Fibroblast of upper back skin (primary cell): ENCODE measurements at regions not wholly inside any gene's neighbourhood (a gene's known extent, or its start where the extent isn't known, plus 50 kb on each side); places are given as distances from the start of the nearest gene placed in this dataset.
"Not testable (repeated sequence)": the region's sequence is repeated elsewhere in the genome, so short reads cannot be mapped to it uniquely, and the experiment has no call there.

ENCODE experiments used
- DNase-seq: peaks from one replicate; pipeline ENCODE4 v3.0.0-alpha.2; 2013

GRCh38 chrX:150253959-150254620 lies 109.0 kb upstream of the MAMLD1 start:
- DNase-seq: no peak

GRCh38 chrX:150254909-150255308 lies 108.2 kb upstream of the MAMLD1 start:
- DNase-seq: no peak

GRCh38 chrX:150255441-150256296 lies 107.4 kb upstream of the MAMLD1 start:
- no peak for DNase-seq

GRCh38 chrX:150256297-150256650 lies 106.8 kb upstream of the MAMLD1 start:
- DNase-seq: no peak

- no peak for DNase-seq
These were observed 105.6 kb upstream of the MAMLD1 start for GRCh38 chrX:150257353-150258175.

- DNase-seq: no peak
These were observed 105.0 kb upstream of the MAMLD1 start for GRCh38 chrX:150258176-150258425.

GRCh38 chrX:150258463-150259430 lies 104.4 kb upstream of the MAMLD1 start:
- DNase-seq: peak; percentile 23

- no peak for DNase-seq
These were observed 100.7 kb upstream of the MAMLD1 start for GRCh38 chrX:150262456-150262855.

- no peak for DNase-seq
These were observed 94.2 kb upstream of the MAMLD1 start for GRCh38 chrX:150268839-150269355.

GRCh38 chrX:150269605-150270254 lies 93.4 kb upstream of the MAMLD1 start:
- no peak for DNase-seq

- DNase-seq: no peak
These were observed 92.5 kb upstream of the MAMLD1 start for GRCh38 chrX:150270622-150271021.

- DNase-seq: not testable (repeated sequence)
These were observed 89.4 kb upstream of the MAMLD1 start for GRCh38 chrX:150273575-150274294.

- no peak for DNase-seq
These were observed 80.2 kb upstream of the MAMLD1 start for GRCh38 chrX:150282953-150283352.

GRCh38 chrX:150291014-150291413 lies 72.1 kb upstream of the MAMLD1 start:
- no peak for DNase-seq

- DNase-seq: no peak
These were observed 69.7 kb upstream of the MAMLD1 start for GRCh38 chrX:150293311-150294013.

- peak; percentile 22 for DNase-seq
These were observed 64.1 kb upstream of the MAMLD1 start for GRCh38 chrX:150298841-150299551.

- DNase-seq: no peak
These were observed 63.5 kb upstream of the MAMLD1 start for GRCh38 chrX:150299579-150299978.

GRCh38 chrX:150303386-150304097 lies 59.6 kb upstream of the MAMLD1 start:
- DNase-seq: no peak

- no peak for DNase-seq
These were observed 57.1 kb upstream of the MAMLD1 start for GRCh38 chrX:150306002-150306401.
